Activated naive CD8-positive, alpha-beta T cell treated with anti-CD3 and anti-CD28 coated beads, Interleukin-2, amount 10 ng/mL, durations not matched to agents 7 days and 5 days (primary cell): ENCODE measurements at regions not wholly inside any gene's neighbourhood (a gene's known extent, or its start where the extent isn't known, plus 50 kb on each side); places are given as distances from the start of the nearest gene placed in this dataset.

Experiments used
- ATAC-seq: fragments of 150-1000 bp; cut with Tn5 transposase; one replicate; pipeline ENCODE4 v1.10.0; 2021; ENCODE audit warnings: low read depth, moderate library complexity
- POLR2A ChIA-PET: fragments of 350-600 bp; sonication (Branson Sonifier 250); formaldehyde crosslinking; loops from one replicate; lab custom pipeline; 2021; ENCODE audit warnings: antibody characterized with exemption; lab: Charles Lee
- DNase-seq: peaks from one replicate; pipeline ENCODE4 v3.0.0; 2021
- H3K27ac Mint-ChIP-seq: one replicate; pipeline ENCODE4 v1.8.0; 2022; ENCODE audit warnings: mild to moderate bottlenecking, mixed read lengths
- H3K27me3 Mint-ChIP-seq: one replicate; pipeline ENCODE4 v1.8.0; 2022; ENCODE audit warnings: mild to moderate bottlenecking, moderate library complexity, mixed read lengths
- H3K36me3 Mint-ChIP-seq: one replicate; pipeline ENCODE4 v1.8.0; 2021; ENCODE audit warnings: mild to moderate bottlenecking, mixed read lengths
- H3K4me1 Mint-ChIP-seq: one replicate; pipeline ENCODE4 v1.8.0; 2021; ENCODE audit warnings: mixed read lengths
- H3K4me3 Mint-ChIP-seq: one replicate; pipeline ENCODE4 v1.8.0; 2022; ENCODE audit warnings: mild to moderate bottlenecking, moderate library complexity, mixed read lengths
- H3K9me3 Mint-ChIP-seq: one replicate; pipeline ENCODE4 v1.8.0; 2021; ENCODE audit warnings: mixed read lengths

- ATAC-seq (no peak), DNase-seq (no peak)
- no peaks in the 10 kb centered on the region for H3K36me3 Mint-ChIP-seq
- no peak overlapping the region for H3K4me3 Mint-ChIP-seq
- H3K4me1 Mint-ChIP-seq: no peaks in the 10 kb centered on the region
- H3K27me3 Mint-ChIP-seq: no peaks in the 10 kb centered on the region
- POLR2A ChIA-PET: no interaction called here
- no peaks in the 10 kb centered on the region for H3K9me3 Mint-ChIP-seq
- H3K27ac Mint-ChIP-seq: no peak overlapping the region
Observed at GRCh38 chr2:40734797-40735196, 282.9 kb upstream of the SLC8A1 start.

DNA sequence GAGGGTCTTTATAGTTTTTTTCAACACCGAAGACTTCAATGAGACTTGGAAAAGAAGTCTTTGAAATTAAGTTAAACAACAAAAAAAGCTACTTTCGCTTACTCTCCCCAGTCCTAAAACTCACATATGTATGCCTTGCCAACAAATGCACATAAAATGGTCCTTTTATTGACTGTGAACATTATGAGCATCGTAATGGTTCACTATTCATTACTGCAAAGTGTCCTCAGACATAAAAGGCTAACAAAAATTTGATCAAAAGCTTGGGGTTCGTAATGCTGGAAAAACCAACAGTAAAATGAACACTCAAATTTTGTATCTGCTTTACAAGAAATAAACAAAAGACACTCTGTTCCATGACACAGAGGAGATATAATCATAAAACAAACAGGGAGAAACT lies 285.3 kb upstream of the SLC8A1 start:
- DNase-seq: no peak
- no peaks in the 10 kb centered on the region for H3K27me3 Mint-ChIP-seq
- H3K27ac Mint-ChIP-seq: no peak overlapping the region
- no peaks in the 10 kb centered on the region for H3K4me1 Mint-ChIP-seq
- ATAC-seq: no peak
- H3K9me3 Mint-ChIP-seq: no peaks in the 10 kb centered on the region
- no peaks in the 10 kb centered on the region for H3K36me3 Mint-ChIP-seq
- H3K4me3 Mint-ChIP-seq: no peak overlapping the region
- POLR2A ChIA-PET: no interaction called here

DNA sequence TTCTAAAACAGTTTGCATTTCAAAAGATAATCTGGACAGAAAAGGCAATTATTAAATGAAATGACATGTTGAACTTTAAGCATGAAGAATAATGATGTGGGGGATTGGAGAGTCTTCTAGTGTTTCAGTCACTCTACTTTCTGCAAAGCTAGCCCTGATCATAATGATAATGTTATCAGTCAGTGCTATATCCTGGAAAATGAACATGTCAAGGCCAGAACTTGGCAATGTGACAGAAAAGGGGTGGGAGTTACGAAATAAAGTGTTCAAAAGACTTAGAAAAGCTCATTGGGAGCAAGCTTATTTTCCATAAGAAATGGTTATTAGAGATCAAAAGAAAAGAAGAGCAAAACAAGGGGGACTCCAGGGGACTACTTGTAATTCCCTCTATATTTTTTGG lies 288.5 kb upstream of the SLC8A1 start:
- DNase-seq (no peak), ATAC-seq (no peak)
- no peaks in the 10 kb centered on the region for H3K9me3 Mint-ChIP-seq
- no peak overlapping the region for H3K4me3 Mint-ChIP-seq
- H3K27me3 Mint-ChIP-seq: no peaks in the 10 kb centered on the region
- POLR2A ChIA-PET: no interaction called here
- no peaks in the 10 kb centered on the region for H3K4me1 Mint-ChIP-seq
- H3K36me3 Mint-ChIP-seq: no peaks in the 10 kb centered on the region
- H3K27ac Mint-ChIP-seq: no peak overlapping the region

GRCh38 chr2:40741532-40741931 lies 289.6 kb upstream of the SLC8A1 start:
- Mint-ChIP-seq H3K9me3 (peaks cover 1% of the 10 kb centered on the region), H3K4me3 (no peak overlapping the region), H3K27me3 (no peaks in the 10 kb centered on the region), H3K36me3 (no peaks in the 10 kb centered on the region), H3K4me1 (no peaks in the 10 kb centered on the region), H3K27ac (no peak overlapping the region)
- ATAC-seq (no peak), DNase-seq (no peak)
- POLR2A ChIA-PET: no interaction called here

GRCh38 chr2:40746191-40746590 lies 294.3 kb upstream of the SLC8A1 start:
- Mint-ChIP-seq H3K27ac (no peak overlapping the region), H3K4me1 (no peaks in the 10 kb centered on the region), H3K36me3 (no peaks in the 10 kb centered on the region), H3K9me3 (peaks cover 1% of the 10 kb centered on the region), H3K27me3 (no peaks in the 10 kb centered on the region), H3K4me3 (no peak overlapping the region)
- POLR2A ChIA-PET: no interaction called here
- DNase-seq: no peak
- ATAC-seq: no peak

GRCh38 chr2:40751981-40752380 lies 300.1 kb upstream of the SLC8A1 start:
- H3K27me3 Mint-ChIP-seq: no peaks in the 10 kb centered on the region
- no peaks in the 10 kb centered on the region for H3K36me3 Mint-ChIP-seq
- no peaks in the 10 kb centered on the region for H3K9me3 Mint-ChIP-seq
- ATAC-seq (no peak), DNase-seq (no peak)
- H3K4me3 Mint-ChIP-seq: no peak overlapping the region
- no peak overlapping the region for H3K27ac Mint-ChIP-seq
- POLR2A ChIA-PET: no interaction called here
- no peaks in the 10 kb centered on the region for H3K4me1 Mint-ChIP-seq

DNA sequence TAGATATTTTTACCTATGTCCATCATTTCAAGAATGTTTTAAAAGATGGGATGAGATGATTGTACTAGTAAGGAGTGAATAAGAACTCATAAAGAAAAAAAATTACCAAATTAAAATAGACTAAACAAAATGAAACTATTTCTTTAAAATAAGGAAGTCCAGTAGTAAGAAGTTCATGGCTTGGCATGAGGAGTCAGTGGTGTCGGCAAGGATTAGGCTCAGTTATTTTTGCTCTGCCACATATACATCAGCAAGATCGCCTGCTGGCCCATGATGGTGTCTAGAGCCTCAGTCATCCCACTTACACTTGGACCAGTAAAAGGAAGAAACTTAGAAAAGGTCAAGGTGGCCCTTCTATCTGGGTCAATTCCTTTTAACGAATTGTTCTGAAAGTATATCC lies 300.9 kb upstream of the SLC8A1 start:
- H3K4me3 Mint-ChIP-seq: no peak overlapping the region
- no peaks in the 10 kb centered on the region for H3K9me3 Mint-ChIP-seq
- no peak for DNase-seq
- no peaks in the 10 kb centered on the region for H3K4me1 Mint-ChIP-seq
- no peak overlapping the region for H3K27ac Mint-ChIP-seq
- POLR2A ChIA-PET: no interaction called here
- no peaks in the 10 kb centered on the region for H3K27me3 Mint-ChIP-seq
- H3K36me3 Mint-ChIP-seq: no peaks in the 10 kb centered on the region
- no peak for ATAC-seq

DNA sequence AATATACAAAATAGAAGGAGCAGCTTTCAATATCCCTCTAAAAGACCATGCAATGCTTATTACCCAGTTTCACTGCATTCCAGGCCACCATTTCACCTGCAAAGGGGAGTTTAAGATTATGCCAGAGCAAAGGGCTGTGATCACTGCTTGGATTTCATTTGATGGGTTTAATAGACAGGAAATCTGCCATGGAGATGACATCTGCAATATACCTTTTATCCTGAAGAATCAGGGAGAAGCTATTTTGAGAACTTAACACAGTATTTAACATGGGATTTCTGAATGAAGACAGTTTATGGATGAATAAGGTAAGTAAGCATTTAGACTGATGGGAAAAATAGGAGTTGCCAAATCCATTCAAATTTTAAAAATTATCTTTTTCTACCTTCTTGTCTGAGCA lies 303.0 kb upstream of the SLC8A1 start:
- DNase-seq (no peak), ATAC-seq (no peak)
- Mint-ChIP-seq H3K9me3 (no peaks in the 10 kb centered on the region), H3K27ac (no peak overlapping the region), H3K4me1 (no peaks in the 10 kb centered on the region), H3K27me3 (no peaks in the 10 kb centered on the region), H3K4me3 (no peak overlapping the region), H3K36me3 (no peaks in the 10 kb centered on the region)
- POLR2A ChIA-PET: no interaction called here

DNA sequence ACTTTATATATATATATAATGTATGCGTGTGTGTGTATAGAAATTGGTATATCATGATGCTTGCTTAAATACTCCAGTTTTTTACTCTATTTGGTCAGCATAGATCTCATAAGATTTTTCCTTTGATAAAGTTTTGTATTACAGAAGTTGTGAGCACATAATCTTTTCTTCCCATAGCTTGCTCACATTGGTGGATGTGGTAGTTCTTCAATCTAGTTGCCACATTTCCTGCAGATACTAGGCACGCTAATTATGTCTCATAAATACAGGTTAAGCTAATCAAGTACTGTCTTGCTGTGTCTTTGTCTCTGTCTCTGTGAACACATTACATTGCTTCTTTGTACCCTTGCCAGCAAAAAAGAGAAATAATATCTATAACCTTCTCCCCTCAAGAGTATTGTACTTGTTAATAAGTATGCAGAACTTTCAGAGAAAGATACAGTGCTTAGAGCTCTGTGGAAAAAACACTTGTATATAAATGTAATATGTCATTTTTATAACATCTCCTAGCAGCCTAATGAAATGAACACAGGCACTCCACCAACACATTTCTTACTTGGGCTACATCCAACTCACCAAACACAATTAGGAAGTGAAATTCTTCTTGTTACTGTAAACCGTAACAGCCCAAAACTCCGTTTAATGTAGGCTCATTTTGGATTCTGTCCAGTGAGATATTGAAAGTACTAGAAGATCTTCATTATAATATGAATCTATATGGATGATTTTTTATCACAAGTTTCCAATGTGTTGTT lies 306.7 kb upstream of the SLC8A1 start:
- ATAC-seq (no peak), DNase-seq (no peak)
- H3K36me3 Mint-ChIP-seq: no peaks in the 10 kb centered on the region
- H3K4me3 Mint-ChIP-seq: no peak overlapping the region
- POLR2A ChIA-PET: no interaction called here
- no peaks in the 10 kb centered on the region for H3K4me1 Mint-ChIP-seq
- H3K9me3 Mint-ChIP-seq: no peaks in the 10 kb centered on the region
- no peaks in the 10 kb centered on the region for H3K27me3 Mint-ChIP-seq
- no peak overlapping the region for H3K27ac Mint-ChIP-seq

DNA sequence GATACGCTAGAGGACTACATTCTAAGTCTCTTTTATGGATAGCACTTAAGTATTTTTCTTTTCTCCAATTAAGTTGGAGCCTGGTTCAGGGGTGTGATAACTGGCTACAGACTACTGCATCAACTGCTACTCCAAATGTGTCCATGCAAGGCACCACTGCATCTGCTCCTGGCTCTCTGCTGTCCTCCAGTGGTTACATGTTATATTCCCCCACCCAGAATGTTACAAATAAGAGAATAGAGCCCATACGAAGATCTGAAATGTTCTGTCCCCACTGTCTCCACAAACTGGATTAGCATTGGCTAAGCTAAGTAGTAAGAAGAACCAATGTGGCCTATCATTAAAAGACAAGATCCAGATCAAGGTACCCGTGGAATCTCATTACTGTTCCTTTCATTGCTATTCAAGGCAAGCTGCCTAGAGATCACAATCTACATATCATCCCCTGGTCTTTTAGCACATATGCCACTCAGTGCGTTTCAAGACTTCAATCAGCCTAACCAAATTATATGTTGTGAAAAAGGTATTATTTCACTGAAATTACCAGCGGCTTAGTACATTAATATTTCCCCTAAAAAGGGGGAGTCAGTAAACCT lies 308.3 kb upstream of the SLC8A1 start:
- ATAC-seq (no peak), DNase-seq (no peak)
- no peaks in the 10 kb centered on the region for H3K9me3 Mint-ChIP-seq
- no peaks in the 10 kb centered on the region for H3K36me3 Mint-ChIP-seq
- POLR2A ChIA-PET: no interaction called here
- no peaks in the 10 kb centered on the region for H3K27me3 Mint-ChIP-seq
- H3K4me3 Mint-ChIP-seq: no peak overlapping the region
- no peak overlapping the region for H3K27ac Mint-ChIP-seq
- no peaks in the 10 kb centered on the region for H3K4me1 Mint-ChIP-seq

DNA sequence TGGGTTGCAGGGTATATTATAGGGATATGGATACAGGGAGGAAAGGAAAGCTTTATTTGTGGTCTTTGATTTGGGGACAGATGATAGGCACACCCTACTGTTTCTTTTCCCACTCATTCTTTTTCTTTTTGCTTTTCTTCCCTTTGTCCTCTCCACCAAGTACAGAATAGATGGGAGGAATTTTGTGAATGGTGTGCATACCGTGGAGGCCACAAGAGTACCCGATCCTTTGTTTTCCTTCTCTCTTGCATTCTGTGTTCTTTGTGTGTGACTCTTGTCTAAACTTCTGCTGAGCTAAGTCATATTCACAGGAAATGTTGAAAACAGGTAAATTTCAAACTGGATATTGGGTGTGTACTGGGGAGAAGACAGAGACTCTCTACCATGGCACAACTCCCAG lies 321.4 kb upstream of the SLC8A1 start:
- H3K36me3 Mint-ChIP-seq: no peaks in the 10 kb centered on the region
- no peaks in the 10 kb centered on the region for H3K4me1 Mint-ChIP-seq
- H3K27ac Mint-ChIP-seq: no peak overlapping the region
- no peaks in the 10 kb centered on the region for H3K9me3 Mint-ChIP-seq
- no peak for DNase-seq
- no peak overlapping the region for H3K4me3 Mint-ChIP-seq
- ATAC-seq: no peak
- POLR2A ChIA-PET: no interaction called here
- H3K27me3 Mint-ChIP-seq: no peaks in the 10 kb centered on the region

GRCh38 chr2:40783704-40784103 lies 331.8 kb upstream of the SLC8A1 start:
- no peaks in the 10 kb centered on the region for H3K36me3 Mint-ChIP-seq
- H3K4me1 Mint-ChIP-seq: no peaks in the 10 kb centered on the region
- H3K27ac Mint-ChIP-seq: no peak overlapping the region
- peaks cover 5% of the 10 kb centered on the region for H3K9me3 Mint-ChIP-seq
- no peak for ATAC-seq
- no peak for DNase-seq
- no peak overlapping the region for H3K4me3 Mint-ChIP-seq
- POLR2A ChIA-PET: no interaction called here
- no peaks in the 10 kb centered on the region for H3K27me3 Mint-ChIP-seq

DNA sequence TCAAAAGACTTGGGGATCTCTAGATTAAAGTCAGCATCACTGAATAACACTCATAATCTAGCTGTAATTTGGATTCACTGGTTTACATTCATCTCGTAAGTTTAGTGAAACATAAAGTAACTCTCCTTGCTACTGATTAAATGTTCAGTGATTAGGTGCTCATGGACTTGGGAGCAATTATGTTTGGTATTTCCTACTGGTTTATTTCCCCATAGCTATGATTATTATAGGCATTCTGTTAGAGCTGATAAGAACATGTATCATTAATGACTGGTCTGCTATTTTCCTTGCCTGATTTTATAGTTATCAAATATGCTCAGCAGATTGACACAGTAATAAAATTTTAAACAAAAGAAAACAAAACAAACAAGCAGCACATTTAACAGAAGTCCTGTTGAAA lies 334.7 kb upstream of the SLC8A1 start:
- ATAC-seq: no peak
- Mint-ChIP-seq H3K27ac (no peak overlapping the region), H3K36me3 (no peaks in the 10 kb centered on the region), H3K4me1 (no peaks in the 10 kb centered on the region), H3K27me3 (no peaks in the 10 kb centered on the region), H3K9me3 (peaks cover 2% of the 10 kb centered on the region), H3K4me3 (no peak overlapping the region)
- DNase-seq: no peak
- POLR2A ChIA-PET: no interaction called here

- Mint-ChIP-seq H3K4me1 (no peaks in the 10 kb centered on the region), H3K9me3 (no peaks in the 10 kb centered on the region)
- POLR2A ChIA-PET: no interaction called here
Observed at GRCh38 chr2:40797120-40797519, 345.2 kb upstream of the SLC8A1 start.

More at GRCh38 chr2:40797120-40797519, 345.2 kb upstream of the SLC8A1 start:
- H3K4me3 Mint-ChIP-seq: no peak overlapping the region
- H3K27ac Mint-ChIP-seq: no peak overlapping the region
- DNase-seq (no peak), ATAC-seq (no peak)
- H3K36me3 Mint-ChIP-seq: no peaks in the 10 kb centered on the region
- H3K27me3 Mint-ChIP-seq: no peaks in the 10 kb centered on the region
